ENCODE measurements at regions not wholly inside any gene's neighbourhood (a gene's known extent, or its start where the extent isn't known, plus 50 kb on each side); places are given as distances from the start of the nearest gene placed in this dataset.

DNA sequence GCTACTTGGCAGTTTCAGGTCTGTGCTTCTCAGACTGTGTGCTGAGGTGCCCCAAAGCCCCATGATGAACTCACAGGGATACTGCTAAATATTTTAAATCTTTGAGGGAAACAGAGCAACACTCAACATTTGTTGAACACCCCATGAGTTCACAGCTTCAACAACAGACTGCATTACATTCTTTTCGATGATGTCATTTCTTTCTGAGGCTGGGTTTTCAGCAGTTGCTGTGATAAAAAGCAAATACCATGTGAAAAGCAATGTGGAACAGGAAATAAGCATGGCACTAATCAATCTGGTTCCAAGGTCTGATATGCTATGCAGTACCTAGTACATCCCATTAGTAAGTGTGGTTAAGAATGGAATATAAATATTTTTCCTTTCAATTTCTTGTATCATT is 82.7 kb downstream of the RPL27A start:
- TF ChIP-seq, protein P1, sequence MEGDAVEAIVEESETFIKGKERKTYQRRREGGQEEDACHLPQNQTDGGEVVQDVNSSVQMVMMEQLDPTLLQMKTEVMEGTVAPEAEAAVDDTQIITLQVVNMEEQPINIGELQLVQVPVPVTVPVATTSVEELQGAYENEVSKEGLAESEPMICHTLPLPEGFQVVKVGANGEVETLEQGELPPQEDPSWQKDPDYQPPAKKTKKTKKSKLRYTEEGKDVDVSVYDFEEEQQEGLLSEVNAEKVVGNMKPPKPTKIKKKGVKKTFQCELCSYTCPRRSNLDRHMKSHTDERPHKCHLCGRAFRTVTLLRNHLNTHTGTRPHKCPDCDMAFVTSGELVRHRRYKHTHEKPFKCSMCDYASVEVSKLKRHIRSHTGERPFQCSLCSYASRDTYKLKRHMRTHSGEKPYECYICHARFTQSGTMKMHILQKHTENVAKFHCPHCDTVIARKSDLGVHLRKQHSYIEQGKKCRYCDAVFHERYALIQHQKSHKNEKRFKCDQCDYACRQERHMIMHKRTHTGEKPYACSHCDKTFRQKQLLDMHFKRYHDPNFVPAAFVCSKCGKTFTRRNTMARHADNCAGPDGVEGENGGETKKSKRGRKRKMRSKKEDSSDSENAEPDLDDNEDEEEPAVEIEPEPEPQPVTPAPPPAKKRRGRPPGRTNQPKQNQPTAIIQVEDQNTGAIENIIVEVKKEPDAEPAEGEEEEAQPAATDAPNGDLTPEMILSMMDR (IDR thresholded peaks at IDR 0.05), result no peak
- TF ChIP-seq POLR2A (IDR thresholded peaks at IDR 0.05), result no peak
